Stimulated activated naive CD8-positive, alpha-beta T cell treated with anti-CD3 and anti-CD28 coated beads, Interleukin-15, Interleukin-2, amounts not matched to agents 100 ng/mL and 50 ng/mL, for 24 hours (primary cell): ENCODE measurements at regions not wholly inside any gene's neighbourhood (a gene's known extent, or its start where the extent isn't known, plus 50 kb on each side); places are given as distances from the start of the nearest gene placed in this dataset.

Experiments used
- H3K27ac Mint-ChIP-seq: one replicate; pipeline ENCODE4 v1.8.0; 2021; ENCODE audit warnings: mild to moderate bottlenecking, mixed read lengths
- H3K27me3 Mint-ChIP-seq: one replicate; pipeline ENCODE4 v1.8.0; 2021; ENCODE audit warnings: mixed read lengths
- H3K36me3 Mint-ChIP-seq: one replicate; pipeline ENCODE4 v1.8.0; 2021; ENCODE audit warnings: low read depth, mixed read lengths
- H3K4me1 Mint-ChIP-seq: one replicate; pipeline ENCODE4 v1.8.0; 2021; ENCODE audit warnings: low read depth, mixed read lengths
- H3K4me3 Mint-ChIP-seq: one replicate; pipeline ENCODE4 v1.8.0; 2021; ENCODE audit warnings: mild to moderate bottlenecking, mixed read lengths
- H3K9me3 Mint-ChIP-seq: one replicate; pipeline ENCODE4 v1.8.0; 2021; ENCODE audit warnings: mixed read lengths

DNA sequence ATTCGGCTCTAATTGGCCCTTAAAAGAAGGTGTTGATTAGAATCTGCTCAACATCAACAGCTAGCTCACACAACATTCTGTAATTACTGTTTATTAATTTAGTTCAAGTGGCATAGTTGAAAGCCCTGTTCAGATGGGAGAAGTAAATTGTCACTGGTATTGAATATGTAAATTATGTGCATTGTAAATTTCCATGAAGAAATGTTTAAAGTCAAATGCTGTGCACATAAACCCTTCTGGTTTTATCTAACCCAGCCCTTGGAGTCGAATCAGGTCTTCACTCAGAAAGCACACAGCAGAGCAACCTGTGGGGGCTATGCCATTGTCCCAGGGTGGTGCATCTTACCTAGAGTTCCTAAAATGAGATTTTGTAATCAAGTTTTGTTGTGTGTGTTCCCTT, 65.4 kb upstream of the LMO4 start:
- Mint-ChIP-seq H3K4me3 (no peak overlapping the region), H3K4me1 (no peaks in the 10 kb centered on the region), H3K27ac (no peak overlapping the region), H3K36me3 (no peaks in the 10 kb centered on the region), H3K9me3 (no peaks in the 10 kb centered on the region), H3K27me3 (peaks cover 14% of the 10 kb centered on the region)

DNA sequence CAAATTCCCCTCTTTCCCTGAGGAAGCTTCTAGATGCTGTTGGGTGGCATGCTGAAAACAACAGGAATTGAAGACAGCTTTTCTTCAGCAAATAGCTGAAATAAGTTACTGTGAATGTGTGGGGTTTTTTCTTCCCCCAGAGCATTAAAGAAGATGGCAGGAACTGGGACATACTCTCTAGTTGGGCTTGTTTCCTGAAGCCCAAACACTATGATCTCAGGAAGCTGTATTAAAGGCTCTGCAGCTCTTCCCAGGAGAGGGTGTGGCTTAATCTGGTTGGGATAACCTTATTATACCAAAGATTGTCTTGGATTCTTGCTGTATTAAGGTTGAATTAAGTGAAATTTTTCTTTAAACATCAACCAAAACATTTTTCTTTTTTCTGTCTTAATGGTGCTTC, 64.9 kb upstream of the LMO4 start:
- H3K9me3 Mint-ChIP-seq, result no peaks in the 10 kb centered on the region
- H3K27ac Mint-ChIP-seq, result no peak overlapping the region

DNA sequence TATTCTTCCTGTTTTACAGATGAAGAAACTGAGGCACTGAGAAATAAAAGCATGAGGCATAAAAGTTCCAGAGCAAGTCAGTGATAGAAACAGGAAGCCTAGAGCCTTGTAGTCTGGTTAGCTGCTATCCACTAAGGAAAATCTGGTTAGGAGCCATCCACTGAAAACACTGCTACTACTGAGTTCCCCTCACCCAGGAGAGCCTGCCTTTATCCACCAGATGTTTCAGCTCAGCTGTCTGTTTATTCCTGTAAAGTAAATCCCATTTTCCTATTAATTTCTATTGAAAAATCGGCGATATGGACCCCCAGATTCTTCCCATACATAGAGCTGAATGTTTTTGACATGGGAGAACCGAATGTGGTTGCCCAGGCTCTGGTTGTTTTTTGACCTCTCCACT, 63.7 kb upstream of the LMO4 start:
- no peak overlapping the region for H3K4me3 Mint-ChIP-seq
- H3K27me3 Mint-ChIP-seq, result peaks cover 10% of the 10 kb centered on the region
- H3K27ac Mint-ChIP-seq, result no peak overlapping the region
- no peaks in the 10 kb centered on the region for H3K4me1 Mint-ChIP-seq
- no peaks in the 10 kb centered on the region for H3K36me3 Mint-ChIP-seq
- H3K9me3 Mint-ChIP-seq, result no peaks in the 10 kb centered on the region

More for the DNA sequence above, 64.9 kb upstream of the LMO4 start:
- H3K27me3 Mint-ChIP-seq, result peaks cover 13% of the 10 kb centered on the region
- H3K36me3 Mint-ChIP-seq, result no peaks in the 10 kb centered on the region
- H3K4me1 Mint-ChIP-seq, result no peaks in the 10 kb centered on the region
- no peak overlapping the region for H3K4me3 Mint-ChIP-seq

- no peaks in the 10 kb centered on the region for H3K4me1 Mint-ChIP-seq
- H3K27me3 Mint-ChIP-seq, result peaks cover 14% of the 10 kb centered on the region
- H3K4me3 Mint-ChIP-seq, result no peak overlapping the region
- no peaks in the 10 kb centered on the region for H3K36me3 Mint-ChIP-seq
- no peaks in the 10 kb centered on the region for H3K9me3 Mint-ChIP-seq
- H3K27ac Mint-ChIP-seq, result no peak overlapping the region
Observed at GRCh38 chr1:87265786-87266185, 62.9 kb upstream of the LMO4 start.

- Mint-ChIP-seq H3K36me3 (no peaks in the 10 kb centered on the region), H3K4me3 (no peak overlapping the region), H3K9me3 (no peaks in the 10 kb centered on the region), H3K27me3 (peaks cover 16% of the 10 kb centered on the region), H3K27ac (no peak overlapping the region), H3K4me1 (no peaks in the 10 kb centered on the region)
Observed at GRCh38 chr1:87268111-87268510, 60.6 kb upstream of the LMO4 start.

DNA sequence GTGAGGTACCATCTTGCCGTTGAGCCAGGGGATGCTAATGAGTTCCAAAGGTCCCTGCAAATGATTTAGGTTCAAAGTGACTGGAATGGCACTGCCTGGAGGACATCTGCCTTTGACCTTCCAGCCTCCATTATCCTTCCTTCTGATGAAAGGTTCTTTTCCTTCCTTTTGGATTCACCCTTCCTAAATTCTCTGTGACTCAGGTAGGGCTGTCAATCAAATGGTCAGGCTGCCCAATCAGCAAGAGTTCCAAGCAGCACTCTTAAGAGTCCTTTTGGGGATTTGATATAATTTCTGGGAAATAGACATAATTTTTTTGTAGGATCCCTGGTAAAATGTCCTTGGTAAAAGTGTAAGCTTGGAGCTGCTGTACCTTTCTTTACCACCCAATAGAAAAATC, 58.8 kb upstream of the LMO4 start:
- Mint-ChIP-seq H3K36me3 (no peaks in the 10 kb centered on the region), H3K27ac (no peak overlapping the region), H3K27me3 (peaks cover 21% of the 10 kb centered on the region), H3K9me3 (no peaks in the 10 kb centered on the region), H3K4me3 (no peak overlapping the region), H3K4me1 (no peaks in the 10 kb centered on the region)

- Mint-ChIP-seq H3K27me3 (peaks cover 25% of the 10 kb centered on the region), H3K9me3 (no peaks in the 10 kb centered on the region)
Observed at GRCh38 chr1:87273291-87273690, 55.4 kb upstream of the LMO4 start.

GRCh38 chr1:87274851-87275250, 53.8 kb upstream of the LMO4 start:
- Mint-ChIP-seq H3K9me3 (no peaks in the 10 kb centered on the region), H3K36me3 (no peaks in the 10 kb centered on the region)

More at GRCh38 chr1:87273291-87273690, 55.4 kb upstream of the LMO4 start:
- H3K36me3 Mint-ChIP-seq, result no peaks in the 10 kb centered on the region
- no peak overlapping the region for H3K27ac Mint-ChIP-seq
- H3K4me1 Mint-ChIP-seq, result no peaks in the 10 kb centered on the region
- H3K4me3 Mint-ChIP-seq, result no peak overlapping the region

GRCh38 chr1:87278825-87279535, 49.7 kb upstream of the LMO4 start:
- no peaks in the 10 kb centered on the region for H3K9me3 Mint-ChIP-seq
- H3K36me3 Mint-ChIP-seq, result no peaks in the 10 kb centered on the region
- no peak overlapping the region for H3K4me3 Mint-ChIP-seq
- peaks cover 18% of the 10 kb centered on the region for H3K27me3 Mint-ChIP-seq
- H3K4me1 Mint-ChIP-seq, result no peaks in the 10 kb centered on the region
- no peak overlapping the region for H3K27ac Mint-ChIP-seq

More at GRCh38 chr1:87274851-87275250, 53.8 kb upstream of the LMO4 start:
- no peaks in the 10 kb centered on the region for H3K4me1 Mint-ChIP-seq
- H3K4me3 Mint-ChIP-seq, result no peak overlapping the region
- H3K27me3 Mint-ChIP-seq, result peaks cover 25% of the 10 kb centered on the region
- no peak overlapping the region for H3K27ac Mint-ChIP-seq
